Activated CD4-positive, alpha-beta T cell treated with anti-CD3 and anti-CD28 coated beads for 24 hours (primary cell): ENCODE measurements at regions not wholly inside any gene's neighbourhood (a gene's known extent, or its start where the extent isn't known, plus 50 kb on each side); places are given as distances from the start of the nearest gene placed in this dataset.
A peak's percentile ranks its signal among the peaks of the same experiment; 100 is the strongest.
"Not testable (repeated sequence)": the region's sequence is repeated elsewhere in the genome, so short reads cannot be mapped to it uniquely, and the experiment has no call there.

Experiments
- DNase-seq, 2 donors: peaks; one replicate each; pipeline ENCODE4 v3.0.0-alpha.2; 2020; ENCODE audit warnings: low read depth in 2 of 2

DNA sequence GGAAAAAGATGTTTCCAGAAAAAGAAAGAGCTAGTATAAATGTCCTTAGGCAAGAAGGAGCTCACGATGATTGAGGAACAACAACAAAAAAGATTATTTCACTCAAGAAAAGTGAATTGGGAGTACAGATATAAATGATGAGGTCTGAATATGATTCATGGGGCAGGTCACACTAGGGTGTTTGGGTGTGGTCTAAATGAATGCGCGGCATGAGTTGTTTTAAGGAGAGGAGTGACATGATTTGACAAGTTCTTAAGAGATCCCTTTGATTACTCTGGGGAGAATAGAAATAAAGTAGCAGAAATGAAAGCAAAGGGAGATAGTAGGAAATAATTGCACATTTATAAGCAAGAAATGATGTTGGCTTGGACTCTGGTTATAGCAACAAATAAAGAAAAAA lies 59.3 kb downstream of the NUTM2D start:
- DNase-seq, result not testable (repeated sequence)

- not testable (repeated sequence) for DNase-seq
Measured at GRCh38 chr10:87422641-87423040, 65.1 kb downstream of the NUTM2D start.

DNA sequence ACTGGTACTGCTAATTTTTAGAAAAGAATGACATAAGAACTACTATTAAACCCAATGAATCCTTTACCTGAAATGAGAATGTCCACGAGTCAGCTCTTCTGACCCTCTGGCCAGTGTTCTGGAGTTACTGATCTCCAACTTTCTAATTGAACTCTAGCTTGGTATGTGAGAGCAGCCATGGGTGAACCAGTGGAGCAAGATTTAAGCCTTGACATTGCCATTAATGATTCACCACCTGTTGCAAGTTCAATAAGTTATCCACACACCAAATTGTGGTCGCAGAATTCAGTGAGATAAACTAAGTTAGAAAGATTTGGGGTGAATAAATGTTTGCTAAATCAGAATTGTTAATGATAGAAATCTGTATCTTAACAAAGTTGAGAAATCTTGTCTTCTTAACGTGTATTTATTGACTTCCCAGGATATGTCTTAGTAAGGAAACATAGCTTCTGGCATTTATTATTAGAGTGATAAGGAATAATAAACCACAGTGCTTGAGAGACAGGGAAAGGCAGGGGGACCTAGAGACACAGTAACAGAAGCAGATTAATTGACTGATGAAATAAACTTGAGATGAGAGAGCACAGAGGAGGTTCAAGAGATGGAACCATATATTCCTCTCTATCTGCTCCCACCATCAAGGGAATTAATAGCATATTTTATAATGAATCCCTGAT lies 67.3 kb downstream of the NUTM2D start:
- not testable (repeated sequence) for DNase-seq

DNA sequence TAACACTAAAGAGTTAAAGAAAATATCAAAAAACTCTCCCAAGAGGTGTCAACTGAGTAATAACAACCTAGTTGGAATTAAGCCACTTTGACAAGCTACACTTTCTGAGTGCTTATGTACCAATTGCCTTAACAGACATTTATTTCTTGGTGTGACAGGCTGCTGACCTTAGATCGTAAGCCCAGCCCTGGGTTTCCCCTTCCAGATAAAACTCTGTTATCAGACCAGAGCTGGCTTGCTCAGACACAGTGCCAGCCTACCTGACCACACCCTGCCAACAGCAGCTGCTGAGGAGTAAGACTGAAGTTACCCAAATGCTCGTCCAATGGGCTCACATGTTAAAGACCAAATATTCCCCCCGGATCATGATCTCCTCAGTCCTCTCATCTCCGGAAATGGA lies 70.9 kb upstream of the MINPP1 start:
- not testable (repeated sequence) for DNase-seq

DNA sequence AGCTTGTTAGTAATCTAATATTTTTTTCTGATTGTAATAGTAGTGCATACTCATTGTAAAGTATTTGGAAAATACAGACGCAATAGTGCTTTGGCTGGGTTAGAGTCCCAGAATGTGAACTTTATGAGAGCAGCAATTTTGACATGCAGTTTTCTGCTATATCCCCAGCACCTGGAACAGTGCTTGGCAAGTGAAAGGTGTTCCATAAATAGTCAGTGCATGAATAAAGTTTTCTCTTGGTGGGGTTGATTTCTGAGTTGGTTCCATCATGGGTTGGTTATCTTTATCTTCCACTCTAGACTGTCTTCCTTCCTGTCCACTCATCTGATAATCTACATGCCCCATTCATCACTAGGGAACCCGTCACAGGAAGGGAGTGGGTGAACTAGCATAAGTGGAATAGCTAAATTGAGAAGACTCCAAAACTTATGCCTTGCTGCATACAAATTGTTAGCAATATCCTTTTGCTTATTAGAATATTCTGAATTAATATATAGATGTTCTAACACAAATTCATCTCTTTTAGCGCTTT lies 69.3 kb upstream of the MINPP1 start:
- not testable (repeated sequence) for DNase-seq

- DNase-seq, result peak in 1 of 2 donors; percentile 0
Measured at GRCh38 chr10:87436104-87436503, 68.6 kb upstream of the MINPP1 start.

GRCh38 chr10:87437450-87437849 lies 67.2 kb upstream of the MINPP1 start:
- not testable (repeated sequence) for DNase-seq
